PC-9 (cell line): ENCODE measurements at regions not wholly inside any gene's neighbourhood (a gene's known extent, or its start where the extent isn't known, plus 50 kb on each side); places are given as distances from the start of the nearest gene placed in this dataset.
"Not testable (repeated sequence)": the region's sequence is repeated elsewhere in the genome, so short reads cannot be mapped to it uniquely, and the experiment has no call there.

Experiments used
- BruUV-seq: library from RNA; stranded (reverse); fragments of 400-500 nt; replicated peaks from 2 replicates; lab custom pipeline; 2021; lab: Mats Ljungman, UMichigan
- CTCF ChIA-PET: fragments of 300-600 bp; sonication (Branson Sonifier 250); formaldehyde crosslinking; loops from one replicate; lab custom pipeline; 2022; ENCODE audit warnings: antibody characterized with exemption; lab: Charles Lee
- POLR2A ChIA-PET: fragments of 300-600 bp; sonication (Branson Sonifier 250); formaldehyde crosslinking; loops from one replicate; lab custom pipeline; 2022; ENCODE audit warnings: antibody characterized with exemption; ENCODE audit not compliant: unreplicated experiment; lab: Charles Lee
- DNase-seq, 2 experiments: peaks; one replicate each; pipeline versions ENCODE4 v3.0.0 to v3.0.0-alpha.2; 2015 to 2022; ENCODE audit warnings: mixed read lengths in 1 of 2
- H2AFZ ChIP-seq: fragments of 200-600 bp; sonication (generic); 2 replicates; pipeline ENCODE4 v1.8.1; 2017; ENCODE audit warnings: antibody characterized with exemption
- H3F3A ChIP-seq: fragments of 200-600 bp; sonication (generic); 2 replicates; pipeline ENCODE4 v1.8.1; 2017; ENCODE audit warnings: antibody characterized with exemption, mild to moderate bottlenecking, low read depth; ENCODE audit not compliant: insufficient read depth
- H3K27ac ChIP-seq: fragments of 200-600 bp; sonication (generic); 2 replicates; pipeline ENCODE4 v1.6.1; 2016; ENCODE audit warnings: mixed run types
- H3K27me3 ChIP-seq: fragments of 200-600 bp; sonication (generic); 2 replicates; pipeline ENCODE4 v1.6.1; 2016; ENCODE audit warnings: low read depth, mixed run types; ENCODE audit not compliant: insufficient read depth
- H3K36me3 ChIP-seq: fragments of 200-600 bp; sonication (generic); 2 replicates; pipeline ENCODE4 v1.6.1; 2016; ENCODE audit warnings: low read depth, mixed run types
- H3K4me1 ChIP-seq: fragments of 200-600 bp; sonication (generic); replicated peaks from 2 replicates; pipeline ENCODE4 v1.6.1; 2016; ENCODE audit warnings: mixed run types; ENCODE audit not compliant: insufficient read depth
- H3K4me2 ChIP-seq: fragments of 200-600 bp; sonication (generic); 2 replicates; pipeline ENCODE4 v1.6.1; 2017; ENCODE audit warnings: mixed run types
- H3K4me3 ChIP-seq: fragments of 200-600 bp; sonication (generic); 2 replicates; pipeline ENCODE4 v1.6.1; 2016; ENCODE audit warnings: mixed run types
- H3K79me2 ChIP-seq: fragments of 200-600 bp; sonication (generic); 2 replicates; pipeline ENCODE4 v1.6.1; 2017; ENCODE audit warnings: low read depth, mixed run types
- H3K9me2 ChIP-seq: fragments of 200-600 bp; sonication (generic); 2 replicates; pipeline ENCODE4 v1.8.1; 2017; ENCODE audit warnings: mild to moderate bottlenecking; ENCODE audit not compliant: insufficient read depth
- H3K9me3 ChIP-seq: fragments of 200-600 bp; sonication (generic); 2 replicates; pipeline ENCODE4 v1.8.1; 2016; ENCODE audit warnings: low read depth; ENCODE audit not compliant: insufficient read depth
- H4K20me1 ChIP-seq: fragments of 200-600 bp; sonication (generic); 2 replicates; pipeline ENCODE4 v1.8.1; 2017; ENCODE audit not compliant: insufficient read depth
- EZH2 ChIP-seq: fragments of 200-600 bp; sonication (generic); IDR thresholded peaks from 2 replicates; pipeline ENCODE4 v1.8.0; 2017; ENCODE audit warnings: antibody characterized with exemption, low read depth
- intact Hi-C: fragments of 100-400 bp; cut with micrococcal nuclease; formaldehyde crosslinking; loops from one replicate; pipeline ENCODE4 v1.10.0; 2022; ENCODE audit not compliant: unreplicated experiment

GRCh38 chr11:94235772-94236171 lies 68.6 kb upstream of the IZUMO1R start:
- H3K4me2 ChIP-seq, BruUV-seq, POLR2A ChIA-PET, H3K4me1 ChIP-seq, H3K79me2 ChIP-seq, H3K9me3 ChIP-seq, H3K36me3 ChIP-seq, H3K27ac ChIP-seq, intact Hi-C loops, H3K9me2 ChIP-seq, H3F3A ChIP-seq, CTCF ChIA-PET, DNase-seq, H3K4me3 ChIP-seq, H4K20me1 ChIP-seq, H2AFZ ChIP-seq: not testable (repeated sequence)
- H3K27me3 ChIP-seq = peaks cover 34% of the 10 kb centered on the region

GRCh38 chr11:94236416-94236815 lies 68.0 kb upstream of the IZUMO1R start:
- POLR2A ChIA-PET, CTCF ChIA-PET, H3K9me3 ChIP-seq, H2AFZ ChIP-seq, H3K4me1 ChIP-seq, BruUV-seq, intact Hi-C loops, H3F3A ChIP-seq, H3K36me3 ChIP-seq, H3K9me2 ChIP-seq, H3K4me2 ChIP-seq, H3K79me2 ChIP-seq, H4K20me1 ChIP-seq, DNase-seq, H3K27ac ChIP-seq, H3K4me3 ChIP-seq: not testable (repeated sequence)
- peaks cover 34% of the 10 kb centered on the region for H3K27me3 ChIP-seq

GRCh38 chr11:94237447-94238153 lies 66.8 kb upstream of the IZUMO1R start:
- H4K20me1 ChIP-seq, H3K4me1 ChIP-seq, H3K36me3 ChIP-seq, H3K9me3 ChIP-seq, H2AFZ ChIP-seq, intact Hi-C loops, BruUV-seq, H3K9me2 ChIP-seq, DNase-seq, H3K79me2 ChIP-seq, H3K27ac ChIP-seq, CTCF ChIA-PET, POLR2A ChIA-PET, H3F3A ChIP-seq: not testable (repeated sequence)
- peak overlapping the region; percentile 9; the same call in 1 of the 2 replicates for H3K4me3 ChIP-seq
- 0 out of 2 replicates have a peak, but pooled peaks have one; percentile 68 for TF ChIP-seq EZH2
- peak overlapping the region; percentile 57 for H3K4me2 ChIP-seq
- peaks cover 34% of the 10 kb centered on the region for H3K27me3 ChIP-seq

- H3K4me1 ChIP-seq, BruUV-seq, H3K9me3 ChIP-seq, H3F3A ChIP-seq, CTCF ChIA-PET, POLR2A ChIA-PET, H4K20me1 ChIP-seq, intact Hi-C loops, H3K79me2 ChIP-seq, DNase-seq, H3K9me2 ChIP-seq, H3K36me3 ChIP-seq, H3K27ac ChIP-seq: not testable (repeated sequence)
- peak overlapping the region; percentile 57 for H3K4me2 ChIP-seq
- H3K27me3 ChIP-seq = peaks cover 34% of the 10 kb centered on the region
- peak overlapping the region; percentile 12; the same call in 1 of the 2 replicates for H2AFZ ChIP-seq
- peak overlapping the region; percentile 9; the same call in 1 of the 2 replicates for H3K4me3 ChIP-seq
Measured at GRCh38 chr11:94238154-94238735, 66.1 kb upstream of the IZUMO1R start.

GRCh38 chr11:94238774-94239173 lies 65.6 kb upstream of the IZUMO1R start:
- DNase-seq = not testable (repeated sequence)

More at GRCh38 chr11:94238774-94239173, 65.6 kb upstream of the IZUMO1R start:
- H3K27ac ChIP-seq, CTCF ChIA-PET, H3K4me3 ChIP-seq, H2AFZ ChIP-seq, H3K79me2 ChIP-seq, H3K9me3 ChIP-seq, BruUV-seq, H3K36me3 ChIP-seq, H3K4me1 ChIP-seq, H3K9me2 ChIP-seq, POLR2A ChIA-PET, H3K4me2 ChIP-seq, H4K20me1 ChIP-seq, H3F3A ChIP-seq, intact Hi-C loops: not testable (repeated sequence)
- H3K27me3 ChIP-seq = peaks cover 34% of the 10 kb centered on the region
